Neural cell (in vitro differentiated cells): ENCODE measurements at regions not wholly inside any gene's neighbourhood (a gene's known extent, or its start where the extent isn't known, plus 50 kb on each side); places are given as distances from the start of the nearest gene placed in this dataset.

Experiments used
- CTCF ChIP-seq: fragments of 450-650 bp; IDR thresholded peaks from 2 replicates; pipeline ENCODE4 v1.5.1; 2014; ENCODE audit warnings: antibody characterized with exemption, mild to moderate bottlenecking, moderate library complexity; ENCODE audit not compliant: poor library complexity, severe bottlenecking
- POLR2AphosphoS5 ChIP-seq: IDR thresholded peaks from 2 replicates; pipeline ENCODE4 v1.6.1; 2012

GRCh38 chr7:155231941-155232340, 65.7 kb upstream of the INSIG1 start:
- no peak for TF ChIP-seq CTCF
- no peak for TF ChIP-seq POLR2AphosphoS5
